ENCODE measurements at regions not wholly inside any gene's neighbourhood (a gene's known extent, or its start where the extent isn't known, plus 50 kb on each side); places are given as distances from the start of the nearest gene placed in this dataset.
A peak's percentile ranks its signal among the peaks of the same experiment; 100 is the strongest.

DNA sequence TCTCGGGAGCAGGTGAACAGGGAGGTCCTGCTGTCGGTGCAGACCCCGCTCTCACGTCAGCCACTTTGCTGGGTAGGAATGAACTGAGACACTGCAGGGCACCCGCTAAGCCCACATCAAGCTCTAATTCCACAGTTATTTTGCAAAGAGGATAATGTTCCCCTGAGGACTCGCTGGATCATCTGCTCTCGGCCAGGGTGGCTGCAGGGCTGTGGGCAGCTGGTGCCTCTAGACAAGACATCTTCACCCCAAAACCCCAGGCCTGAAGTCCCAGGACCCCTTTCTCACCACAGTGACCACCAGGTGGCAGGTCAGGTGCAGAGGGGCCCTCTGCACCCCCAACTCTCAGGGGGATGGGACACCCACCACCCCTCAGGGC is 135.1 kb upstream of the PPP1R26 start:
- peak; percentile 87 for DNase-seq

DNA sequence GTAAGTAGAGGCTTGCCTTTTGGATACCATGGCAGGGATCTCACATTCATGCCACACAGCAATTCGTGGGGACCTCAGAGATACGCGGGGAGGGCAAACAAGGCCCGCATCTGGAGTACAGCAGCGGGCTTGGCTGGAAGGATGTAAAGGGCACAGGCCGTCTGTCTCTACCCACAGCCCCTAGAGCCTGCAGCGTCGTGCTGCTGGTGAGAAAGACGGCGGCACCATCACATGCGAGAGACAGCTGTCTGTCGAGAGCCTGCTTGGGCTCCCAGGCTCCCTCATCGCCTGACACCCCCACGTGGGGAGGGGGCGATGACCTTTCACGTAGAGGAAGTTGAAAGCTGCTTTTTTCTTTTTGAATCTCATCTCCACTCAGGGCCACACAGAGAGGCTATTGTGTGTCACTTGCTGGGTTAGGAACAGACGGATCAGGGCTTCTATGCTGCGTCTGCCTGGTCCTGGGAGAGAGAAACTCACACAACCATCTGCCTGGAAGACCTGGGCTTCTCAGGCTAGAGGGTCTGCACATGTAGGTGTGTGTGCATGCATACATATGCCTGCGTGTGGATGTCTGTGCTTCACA is 134.6 kb upstream of the PPP1R26 start:
- no peak overlapping the region for H3K4me3 ChIP-seq (ENCODE audit: insufficient read depth, low read depth, low read length)
- H3K36me3 ChIP-seq (replicated peaks; ENCODE audit: control insufficient read depth, insufficient read depth, low read length): no peaks in the 10 kb centered on the region
- no peaks in the 10 kb centered on the region for H3K27me3 ChIP-seq (ENCODE audit: control insufficient read depth, insufficient read depth, low read length)
- DNase-seq: no peak

More for the DNA sequence above, 135.1 kb upstream of the PPP1R26 start:
- H3K36me3 ChIP-seq (replicated peaks; ENCODE audit: control insufficient read depth, insufficient read depth, low read length): no peaks in the 10 kb centered on the region
- H3K27me3 ChIP-seq (ENCODE audit: control insufficient read depth, insufficient read depth, low read length): no peaks in the 10 kb centered on the region
- H3K4me3 ChIP-seq (ENCODE audit: insufficient read depth, low read depth, low read length): no peak overlapping the region

GRCh38 chr9:135345775-135346433 is 133.7 kb upstream of the PPP1R26 start:
- no peaks in the 10 kb centered on the region for H3K27me3 ChIP-seq (ENCODE audit: control insufficient read depth, insufficient read depth, low read length)
- H3K4me3 ChIP-seq (ENCODE audit: insufficient read depth, low read depth, low read length): no peak overlapping the region
- H3K36me3 ChIP-seq (replicated peaks; ENCODE audit: control insufficient read depth, insufficient read depth, low read length): no peaks in the 10 kb centered on the region
- DNase-seq: peak; percentile 46

DNA sequence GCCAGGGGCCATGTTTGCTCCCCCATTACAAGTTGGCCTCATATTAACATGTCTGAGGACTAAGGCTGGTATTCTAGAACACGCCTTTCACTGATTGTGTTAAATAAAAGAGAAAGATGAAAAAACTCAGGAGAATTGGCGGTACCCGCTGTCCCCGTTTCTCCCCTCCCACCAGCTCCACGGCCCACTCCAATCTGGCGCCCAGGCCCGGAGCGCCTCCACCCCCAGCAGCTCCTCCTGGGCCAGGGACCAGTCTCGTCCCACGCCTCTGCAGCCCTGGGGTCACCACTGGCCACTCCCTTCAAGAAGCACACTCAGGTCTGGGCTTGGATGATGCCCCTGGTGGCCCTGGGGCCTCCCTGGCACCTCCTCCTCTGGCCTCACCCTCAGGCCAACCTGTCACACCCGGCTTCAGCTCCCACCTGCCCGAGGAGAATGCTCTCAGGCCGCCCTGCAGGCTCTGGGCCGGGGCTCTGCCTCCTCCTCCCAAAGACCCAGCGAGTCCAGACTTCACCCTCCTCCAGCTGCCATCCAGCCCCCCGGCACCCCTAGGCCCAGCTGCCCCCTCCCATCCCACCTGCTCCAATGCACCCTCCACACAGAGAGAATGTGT is 133.0 kb upstream of the PPP1R26 start:
- DNase-seq: no peak
- no peak overlapping the region for H3K4me3 ChIP-seq (ENCODE audit: insufficient read depth, low read depth, low read length)
- H3K27me3 ChIP-seq (ENCODE audit: control insufficient read depth, insufficient read depth, low read length): no peaks in the 10 kb centered on the region
- H3K36me3 ChIP-seq (replicated peaks; ENCODE audit: control insufficient read depth, insufficient read depth, low read length): no peaks in the 10 kb centered on the region

GRCh38 chr9:135347461-135347860 is 132.1 kb upstream of the PPP1R26 start:
- Histone ChIP-seq H3K36me3 (replicated peaks; ENCODE audit: control insufficient read depth, insufficient read depth, low read length) (no peaks in the 10 kb centered on the region), H3K27me3 (ENCODE audit: control insufficient read depth, insufficient read depth, low read length) (no peaks in the 10 kb centered on the region), H3K4me3 (ENCODE audit: insufficient read depth, low read depth, low read length) (no peak overlapping the region)
- DNase-seq: no peak

GRCh38 chr9:135348076-135348787 is 131.3 kb upstream of the PPP1R26 start:
- no peak for DNase-seq
- no peaks in the 10 kb centered on the region for H3K27me3 ChIP-seq (ENCODE audit: control insufficient read depth, insufficient read depth, low read length)
- no peak overlapping the region for H3K4me3 ChIP-seq (ENCODE audit: insufficient read depth, low read depth, low read length)
- no peaks in the 10 kb centered on the region for H3K36me3 ChIP-seq (replicated peaks; ENCODE audit: control insufficient read depth, insufficient read depth, low read length)

DNA sequence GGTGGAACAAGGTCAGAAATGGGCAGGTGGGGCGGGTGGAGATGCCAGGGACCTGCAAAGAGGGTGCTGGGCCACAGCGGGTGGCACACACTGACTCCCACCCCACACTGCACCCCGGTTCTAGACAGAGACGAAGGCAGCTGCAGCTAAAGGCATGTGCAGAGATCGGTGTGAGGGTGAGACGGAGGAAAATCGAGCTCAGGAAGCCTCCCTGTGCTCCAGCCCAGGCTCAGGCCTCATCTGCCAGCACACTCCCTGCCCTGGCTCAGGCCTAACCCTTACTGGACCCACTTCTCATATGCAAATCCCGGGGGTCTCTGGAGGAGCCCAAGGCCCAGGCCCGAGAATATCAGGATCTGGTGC is 130.8 kb upstream of the PPP1R26 start:
- Histone ChIP-seq H3K4me3 (ENCODE audit: insufficient read depth, low read depth, low read length) (no peak overlapping the region), H3K27me3 (ENCODE audit: control insufficient read depth, insufficient read depth, low read length) (no peaks in the 10 kb centered on the region), H3K36me3 (replicated peaks; ENCODE audit: control insufficient read depth, insufficient read depth, low read length) (no peaks in the 10 kb centered on the region)
- no peak for DNase-seq

DNA sequence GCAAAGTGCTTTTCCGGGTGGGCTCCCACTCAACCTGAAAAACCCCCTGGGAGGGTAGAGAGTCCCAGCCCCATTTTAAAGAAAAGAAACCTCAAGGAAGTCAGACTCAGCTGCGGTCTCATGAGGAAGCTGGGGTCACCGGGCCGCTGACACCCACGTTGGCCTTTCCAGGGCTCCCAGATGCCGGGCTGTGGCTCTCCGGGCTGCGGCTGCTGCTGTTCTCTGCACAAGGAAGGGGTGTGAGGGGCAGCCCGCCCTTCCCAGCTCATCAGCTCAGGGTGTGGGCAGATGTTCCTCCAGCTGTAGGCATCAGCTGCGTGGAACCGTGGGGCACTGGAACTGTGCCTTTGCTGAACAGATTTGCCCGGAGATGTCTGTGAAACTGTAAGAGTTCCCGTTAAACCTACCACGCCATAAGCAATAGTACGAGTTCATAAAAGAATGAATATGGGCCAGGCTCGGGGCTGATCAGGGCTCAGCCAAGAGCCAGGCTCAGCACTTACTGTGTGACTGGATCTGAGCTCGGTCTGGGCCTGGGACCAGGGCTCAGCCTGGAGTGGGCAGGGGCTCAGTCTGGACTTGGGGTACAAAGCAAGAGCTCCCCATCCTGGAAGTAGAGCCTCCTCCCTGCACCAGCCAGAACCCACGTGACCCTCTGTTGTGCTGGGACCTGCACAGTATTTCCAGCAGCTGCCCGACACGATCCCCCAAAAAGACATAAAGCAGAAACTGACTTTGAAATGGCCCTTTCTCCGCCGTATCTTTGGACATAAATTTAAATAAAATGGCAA is 130.2 kb upstream of the PPP1R26 start:
- DNase-seq: no peak
- H3K27me3 ChIP-seq (ENCODE audit: control insufficient read depth, insufficient read depth, low read length): no peaks in the 10 kb centered on the region
- H3K36me3 ChIP-seq (replicated peaks; ENCODE audit: control insufficient read depth, insufficient read depth, low read length): no peaks in the 10 kb centered on the region
- no peak overlapping the region for H3K4me3 ChIP-seq (ENCODE audit: insufficient read depth, low read depth, low read length)

DNA sequence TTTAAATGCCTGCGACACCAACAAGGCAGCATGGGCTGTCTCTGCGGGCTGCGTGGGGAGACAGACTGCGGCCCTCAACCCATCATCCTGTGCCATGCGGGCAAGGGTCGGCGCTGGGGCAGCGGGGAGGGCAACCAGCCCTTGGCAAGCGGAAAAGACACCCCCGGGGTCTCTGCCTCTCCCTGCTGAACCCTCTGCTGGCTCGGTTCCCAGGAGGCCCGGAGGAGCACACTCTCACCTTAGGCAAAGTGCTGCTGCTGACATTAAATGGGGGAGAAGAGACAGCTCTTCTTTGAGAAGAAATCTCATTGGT is 129.6 kb upstream of the PPP1R26 start:
- Histone ChIP-seq H3K27me3 (ENCODE audit: control insufficient read depth, insufficient read depth, low read length) (no peaks in the 10 kb centered on the region), H3K36me3 (replicated peaks; ENCODE audit: control insufficient read depth, insufficient read depth, low read length) (no peaks in the 10 kb centered on the region), H3K4me3 (ENCODE audit: insufficient read depth, low read depth, low read length) (no peak overlapping the region)
- DNase-seq: no peak

- DNase-seq: no peak
- Histone ChIP-seq H3K27me3 (ENCODE audit: control insufficient read depth, insufficient read depth, low read length) (no peaks in the 10 kb centered on the region), H3K36me3 (replicated peaks; ENCODE audit: control insufficient read depth, insufficient read depth, low read length) (no peaks in the 10 kb centered on the region), H3K4me3 (ENCODE audit: insufficient read depth, low read depth, low read length) (no peak overlapping the region)
Observed at GRCh38 chr9:135353935-135354334, 125.6 kb upstream of the PPP1R26 start.

DNA sequence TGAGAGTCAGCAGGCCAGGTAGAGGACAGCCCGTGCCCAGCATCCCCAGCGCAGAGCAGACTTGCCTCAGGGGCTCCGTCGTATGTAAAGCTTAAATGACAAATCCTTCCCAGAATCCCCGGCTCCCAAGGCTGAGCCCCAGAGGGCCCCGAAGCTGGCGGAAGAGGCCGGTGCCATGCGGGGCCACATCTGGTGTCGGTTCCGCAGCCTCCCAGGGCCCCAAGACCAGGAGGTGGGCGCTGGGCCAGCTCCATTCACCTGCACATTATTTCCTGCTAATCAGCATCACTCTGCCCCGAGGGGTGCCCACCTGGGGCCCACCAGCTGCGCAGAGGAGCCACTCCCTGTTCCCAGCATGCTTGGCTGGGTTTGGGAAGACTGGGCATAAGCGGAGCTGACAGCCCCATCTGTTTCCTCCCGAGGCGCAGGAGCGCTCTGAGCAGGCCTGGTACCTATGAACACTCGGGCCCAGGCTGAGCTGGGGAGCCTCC is 124.0 kb upstream of the PPP1R26 start:
- Histone ChIP-seq H3K36me3 (replicated peaks; ENCODE audit: control insufficient read depth, insufficient read depth, low read length) (no peaks in the 10 kb centered on the region), H3K27me3 (ENCODE audit: control insufficient read depth, insufficient read depth, low read length) (no peaks in the 10 kb centered on the region), H3K4me3 (ENCODE audit: insufficient read depth, low read depth, low read length) (no peak overlapping the region)
- no peak for DNase-seq

GRCh38 chr9:135356021-135356420 is 123.6 kb upstream of the PPP1R26 start:
- Histone ChIP-seq H3K27me3 (ENCODE audit: control insufficient read depth, insufficient read depth, low read length) (no peaks in the 10 kb centered on the region), H3K4me3 (ENCODE audit: insufficient read depth, low read depth, low read length) (no peak overlapping the region), H3K36me3 (replicated peaks; ENCODE audit: control insufficient read depth, insufficient read depth, low read length) (no peaks in the 10 kb centered on the region)
- no peak for DNase-seq

GRCh38 chr9:135356796-135357195 is 122.8 kb upstream of the PPP1R26 start:
- Histone ChIP-seq H3K36me3 (replicated peaks; ENCODE audit: control insufficient read depth, insufficient read depth, low read length) (no peaks in the 10 kb centered on the region), H3K27me3 (ENCODE audit: control insufficient read depth, insufficient read depth, low read length) (no peaks in the 10 kb centered on the region), H3K4me3 (ENCODE audit: insufficient read depth, low read depth, low read length) (no peak overlapping the region)
- no peak for DNase-seq

DNA sequence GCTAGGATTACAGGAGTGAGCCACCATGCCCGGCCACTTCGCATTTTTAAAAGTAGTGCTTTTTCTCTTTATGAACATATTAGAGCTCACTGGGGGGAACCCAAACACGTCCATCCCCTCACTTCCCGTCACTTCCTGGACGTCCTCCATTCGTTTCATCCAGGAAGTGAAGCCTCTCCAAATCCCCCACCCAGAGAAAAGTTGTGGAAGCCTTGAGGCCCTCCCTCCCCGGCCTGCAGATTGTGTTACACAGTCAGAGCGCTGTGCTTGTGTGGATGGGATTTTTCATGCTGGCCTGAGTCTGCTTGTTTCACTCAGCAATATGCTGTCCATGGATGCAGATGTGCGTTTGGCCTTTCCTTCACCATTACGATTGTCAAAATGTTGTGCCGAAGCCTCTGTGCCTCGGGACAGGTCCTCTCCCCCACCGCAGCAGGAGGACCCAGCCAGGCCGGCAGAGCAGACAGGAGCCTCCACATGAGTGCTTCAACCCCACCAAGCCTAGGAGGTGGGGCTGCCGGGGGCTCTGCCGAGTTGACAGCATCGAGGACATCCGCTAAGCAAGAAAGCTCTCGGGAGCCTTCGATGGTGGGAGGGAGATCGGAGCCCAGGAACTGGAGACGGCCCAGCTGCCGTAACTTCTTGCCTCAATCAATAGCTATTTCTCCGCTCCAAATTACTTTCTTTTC is 121.6 kb upstream of the PPP1R26 start:
- DNase-seq: no peak
- H3K27me3 ChIP-seq (ENCODE audit: control insufficient read depth, insufficient read depth, low read length): no peaks in the 10 kb centered on the region
- H3K4me3 ChIP-seq (ENCODE audit: insufficient read depth, low read depth, low read length): no peak overlapping the region
- H3K36me3 ChIP-seq (replicated peaks; ENCODE audit: control insufficient read depth, insufficient read depth, low read length): no peaks in the 10 kb centered on the region

All from H7 (cell line).